GM12801 (cell line): ENCODE measurements at regions not wholly inside any gene's neighbourhood (a gene's known extent, or its start where the extent isn't known, plus 50 kb on each side); places are given as distances from the start of the nearest gene placed in this dataset.

Experiments used
- TF ChIP-seq, protein P1 (sequence below): IDR thresholded peaks from one replicate; pipeline ENCODE4 v1.5.1; 2011; ENCODE audit warnings: control low read depth; ENCODE audit not compliant: insufficient read length; ENCODE audit errors: extremely low read depth

DNA sequence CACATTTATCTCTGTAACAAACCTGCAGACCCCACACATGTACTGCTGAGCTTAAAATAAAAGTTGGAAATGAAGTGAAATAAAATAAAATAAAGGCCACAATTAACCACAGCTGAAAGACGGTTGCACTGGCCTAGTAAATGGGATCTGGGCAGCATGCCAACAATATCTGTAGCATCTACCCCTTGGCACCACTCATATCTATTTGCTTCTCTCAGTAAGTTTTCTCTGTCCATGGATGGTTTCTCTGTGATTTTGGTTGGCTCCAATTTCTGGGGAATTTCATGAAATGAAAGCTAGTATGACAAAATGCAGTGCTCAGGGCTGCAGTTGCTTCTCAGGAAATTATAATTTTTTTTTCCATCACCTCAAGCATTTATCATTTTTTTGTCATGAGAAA is 172.0 kb upstream of the IL15 start:
- TF ChIP-seq, protein P1, sequence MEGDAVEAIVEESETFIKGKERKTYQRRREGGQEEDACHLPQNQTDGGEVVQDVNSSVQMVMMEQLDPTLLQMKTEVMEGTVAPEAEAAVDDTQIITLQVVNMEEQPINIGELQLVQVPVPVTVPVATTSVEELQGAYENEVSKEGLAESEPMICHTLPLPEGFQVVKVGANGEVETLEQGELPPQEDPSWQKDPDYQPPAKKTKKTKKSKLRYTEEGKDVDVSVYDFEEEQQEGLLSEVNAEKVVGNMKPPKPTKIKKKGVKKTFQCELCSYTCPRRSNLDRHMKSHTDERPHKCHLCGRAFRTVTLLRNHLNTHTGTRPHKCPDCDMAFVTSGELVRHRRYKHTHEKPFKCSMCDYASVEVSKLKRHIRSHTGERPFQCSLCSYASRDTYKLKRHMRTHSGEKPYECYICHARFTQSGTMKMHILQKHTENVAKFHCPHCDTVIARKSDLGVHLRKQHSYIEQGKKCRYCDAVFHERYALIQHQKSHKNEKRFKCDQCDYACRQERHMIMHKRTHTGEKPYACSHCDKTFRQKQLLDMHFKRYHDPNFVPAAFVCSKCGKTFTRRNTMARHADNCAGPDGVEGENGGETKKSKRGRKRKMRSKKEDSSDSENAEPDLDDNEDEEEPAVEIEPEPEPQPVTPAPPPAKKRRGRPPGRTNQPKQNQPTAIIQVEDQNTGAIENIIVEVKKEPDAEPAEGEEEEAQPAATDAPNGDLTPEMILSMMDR = no peak

GRCh38 chr4:141465171-141465570 is 171.2 kb upstream of the IL15 start:
- TF ChIP-seq, protein P1 = no peak

GRCh38 chr4:141467225-141467624 is 169.2 kb upstream of the IL15 start:
- TF ChIP-seq, protein P1 = no peak

- TF ChIP-seq, protein P1 = no peak
Measured at GRCh38 chr4:141469392-141469791, 167.0 kb upstream of the IL15 start.

DNA sequence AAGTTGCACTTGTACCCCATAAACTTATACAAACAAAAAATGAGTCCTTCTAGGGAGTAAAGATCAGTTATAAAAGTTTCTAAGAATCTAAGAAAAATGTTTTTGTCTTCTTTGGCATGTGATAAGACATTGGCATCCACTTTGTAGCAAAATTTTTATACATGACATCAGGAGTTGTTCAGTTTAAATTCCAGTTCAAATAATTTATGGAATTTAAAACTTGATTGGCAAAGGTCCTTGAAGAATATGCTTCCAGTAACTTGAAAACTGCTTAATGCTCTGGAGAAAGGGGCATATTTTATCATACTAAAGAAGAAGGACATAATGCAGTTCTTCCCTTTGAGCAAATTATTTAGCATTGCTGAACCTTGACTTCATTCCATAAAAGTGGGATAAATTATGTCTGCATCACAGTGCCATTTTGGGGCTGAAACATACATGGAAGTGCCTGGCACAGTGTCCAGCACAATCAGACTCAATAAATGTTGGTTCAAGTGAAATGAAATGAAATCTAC is 163.3 kb upstream of the IL15 start:
- TF ChIP-seq, protein P1 = no peak

DNA sequence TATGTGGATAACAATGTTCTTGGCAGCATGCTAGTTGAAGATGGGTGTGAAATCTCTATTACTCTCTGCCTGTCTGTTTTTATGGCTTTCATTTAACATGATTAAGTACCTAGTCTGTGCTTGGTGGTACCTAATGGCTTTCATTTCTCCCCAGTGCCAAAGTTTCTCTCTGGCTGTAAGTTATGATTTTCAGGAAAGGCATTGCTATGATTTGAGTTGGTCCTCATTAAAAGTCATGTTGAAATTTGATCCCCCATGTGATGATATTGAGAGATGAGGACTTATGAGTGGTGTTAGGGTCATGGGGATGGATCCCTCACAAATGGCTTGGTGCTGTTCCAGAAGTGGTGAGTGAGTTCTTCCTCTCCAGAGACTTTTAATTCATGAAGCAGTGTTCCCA is 162.4 kb upstream of the IL15 start:
- TF ChIP-seq, protein P1 = no peak

- TF ChIP-seq, protein P1 = no peak
Measured at GRCh38 chr4:141480950-141481349, 155.4 kb upstream of the IL15 start.
